HG02973 (cell line): ENCODE measurements at regions not wholly inside any gene's neighbourhood (a gene's known extent, or its start where the extent isn't known, plus 50 kb on each side); places are given as distances from the start of the nearest gene placed in this dataset.

Experiments
- ATAC-seq: cut with Tn5 transposase; IDR thresholded peaks from one replicate; pipeline ENCODE4 v1.9.1; 2021; ENCODE audit warnings: moderate library complexity; ENCODE audit not compliant: unreplicated experiment

GRCh38 chr2:42927334-42928160 is 135.2 kb upstream of the HAAO start:
- ATAC-seq = no peak

DNA sequence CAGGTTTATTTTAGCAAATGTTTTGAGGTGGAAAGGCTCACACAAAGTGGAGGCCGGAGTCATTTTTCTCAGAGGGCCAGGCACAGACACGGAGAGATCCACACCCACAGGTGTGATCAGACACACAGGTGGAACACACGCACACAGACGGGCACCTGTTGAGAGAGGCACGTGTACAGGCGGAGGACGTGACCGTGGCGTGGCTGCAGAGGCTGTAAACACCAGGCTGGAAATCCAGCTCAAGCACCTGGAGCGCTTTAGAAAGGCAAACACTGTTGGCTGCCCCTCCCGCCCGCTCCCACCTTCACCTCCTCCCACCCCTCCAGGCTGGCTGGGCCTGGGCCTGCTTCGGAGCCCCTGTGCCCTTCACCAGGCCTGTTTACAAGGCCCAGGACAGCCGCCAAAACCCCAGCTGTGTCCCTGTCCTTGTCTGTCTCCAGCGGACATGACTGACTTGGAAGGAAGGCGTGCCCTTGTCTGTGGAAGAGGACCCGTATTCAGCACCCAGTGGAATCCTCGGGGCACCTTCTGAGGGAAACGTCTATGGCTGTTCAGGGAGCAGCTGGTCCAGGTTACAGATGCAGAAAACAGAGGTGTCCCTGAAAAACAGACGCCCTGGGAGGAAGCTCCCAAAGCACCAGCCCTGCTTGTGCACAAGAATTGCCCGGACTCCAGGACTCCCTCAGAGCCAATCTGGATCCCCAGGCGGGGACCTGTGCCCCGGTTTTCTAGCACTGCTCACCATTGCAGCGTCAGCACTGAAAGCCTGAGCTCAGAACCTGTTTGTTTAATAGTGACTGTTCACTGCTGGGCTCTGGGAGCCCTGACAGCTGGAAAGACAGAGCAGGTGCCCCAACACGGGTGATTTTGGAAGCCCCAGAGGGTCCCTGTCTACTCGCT is 134.3 kb upstream of the HAAO start:
- no peak for ATAC-seq

DNA sequence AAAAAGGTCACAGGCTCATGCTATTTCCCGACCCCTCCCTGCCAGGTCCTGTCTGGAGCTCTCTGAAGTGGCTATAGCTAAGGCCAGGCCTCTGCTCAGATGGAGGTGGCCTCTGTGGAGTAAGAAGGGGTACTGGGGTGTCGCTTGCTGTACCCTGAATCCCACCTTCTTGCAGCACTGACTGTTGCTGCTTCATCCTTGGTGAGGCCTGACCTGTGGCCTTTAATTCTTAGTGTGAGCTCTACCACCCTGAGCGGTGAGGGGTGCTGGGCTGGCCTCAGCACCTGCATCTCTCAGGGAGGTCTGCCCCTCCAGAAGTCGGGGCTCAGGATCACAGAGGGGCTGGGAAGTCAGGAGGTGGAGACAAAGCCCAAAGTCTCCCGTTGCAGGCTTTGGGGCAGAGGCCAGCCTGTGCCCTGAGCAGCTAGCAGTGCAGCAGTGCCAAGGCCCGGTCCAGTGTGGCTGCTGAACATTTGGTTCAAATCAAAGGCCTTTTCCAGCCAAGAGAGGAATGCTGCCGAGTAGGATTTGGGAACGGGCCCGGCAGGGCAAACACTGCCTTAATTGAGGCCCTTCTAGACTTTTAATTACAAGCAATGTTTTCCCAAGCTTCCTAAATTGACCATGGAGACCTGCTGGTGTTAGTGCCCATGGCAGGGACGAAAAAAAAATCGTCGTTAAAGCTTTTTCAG is 133.5 kb upstream of the HAAO start:
- no peak for ATAC-seq

GRCh38 chr2:42924418-42924886 is 132.1 kb upstream of the HAAO start:
- no peak for ATAC-seq

- no peak for ATAC-seq
These were observed 131.4 kb upstream of the HAAO start for GRCh38 chr2:42923580-42924417.

- no peak for ATAC-seq
These were observed 130.6 kb upstream of the HAAO start for GRCh38 chr2:42922790-42923579.

GRCh38 chr2:42922293-42922692 is 129.9 kb upstream of the HAAO start:
- no peak for ATAC-seq

GRCh38 chr2:42921721-42922120 is 129.3 kb upstream of the HAAO start:
- no peak for ATAC-seq

GRCh38 chr2:42921147-42921520 is 128.8 kb upstream of the HAAO start:
- no peak for ATAC-seq

- ATAC-seq = no peak
These were observed 128.2 kb upstream of the HAAO start for GRCh38 chr2:42920446-42921146.

- no peak for ATAC-seq
These were observed 126.4 kb upstream of the HAAO start for GRCh38 chr2:42918671-42919318.

DNA sequence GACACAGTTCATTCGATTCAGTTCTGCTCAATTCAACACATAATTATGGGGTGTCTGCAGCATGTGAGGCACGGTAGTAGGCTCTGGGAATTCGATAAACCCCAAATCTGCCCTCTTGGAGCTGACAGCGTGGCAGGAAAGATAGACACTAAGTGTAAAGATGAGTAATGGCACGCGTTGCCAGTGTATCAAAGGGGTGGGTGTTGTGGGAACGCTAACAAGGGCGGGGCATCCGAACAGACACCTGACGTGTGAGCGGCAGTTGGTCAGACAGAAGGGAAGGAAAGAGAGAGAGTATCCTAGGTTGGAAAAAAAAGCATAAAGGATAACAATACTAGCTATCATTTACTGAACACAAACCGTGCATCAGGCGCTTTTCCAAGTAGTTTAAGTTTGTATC is 125.7 kb upstream of the HAAO start:
- no peak for ATAC-seq

GRCh38 chr2:42917425-42917927 is 125.1 kb upstream of the HAAO start:
- no peak for ATAC-seq

- ATAC-seq = no peak
These were observed 123.9 kb upstream of the HAAO start for GRCh38 chr2:42916324-42916723.

GRCh38 chr2:42914860-42915259 is 122.5 kb upstream of the HAAO start:
- no peak for ATAC-seq

DNA sequence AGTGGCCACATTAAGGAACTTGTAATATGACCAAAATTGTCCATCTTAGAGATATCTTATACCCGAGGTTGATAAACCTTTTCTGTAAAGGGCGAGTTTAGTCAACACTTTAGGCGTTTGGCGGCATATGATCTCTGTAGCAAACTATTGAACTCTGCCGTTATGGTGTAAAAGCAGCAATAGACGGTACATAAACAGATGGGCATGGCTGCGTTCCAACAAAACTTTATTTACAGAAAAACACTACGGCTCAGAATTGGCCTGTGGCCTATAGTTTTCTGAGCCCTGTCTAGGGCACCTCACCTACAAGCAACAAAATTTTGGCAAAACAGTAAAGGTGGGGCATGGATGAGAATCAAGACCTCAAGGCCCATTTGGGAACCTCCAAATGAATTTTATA is 121.9 kb upstream of the HAAO start:
- no peak for ATAC-seq

DNA sequence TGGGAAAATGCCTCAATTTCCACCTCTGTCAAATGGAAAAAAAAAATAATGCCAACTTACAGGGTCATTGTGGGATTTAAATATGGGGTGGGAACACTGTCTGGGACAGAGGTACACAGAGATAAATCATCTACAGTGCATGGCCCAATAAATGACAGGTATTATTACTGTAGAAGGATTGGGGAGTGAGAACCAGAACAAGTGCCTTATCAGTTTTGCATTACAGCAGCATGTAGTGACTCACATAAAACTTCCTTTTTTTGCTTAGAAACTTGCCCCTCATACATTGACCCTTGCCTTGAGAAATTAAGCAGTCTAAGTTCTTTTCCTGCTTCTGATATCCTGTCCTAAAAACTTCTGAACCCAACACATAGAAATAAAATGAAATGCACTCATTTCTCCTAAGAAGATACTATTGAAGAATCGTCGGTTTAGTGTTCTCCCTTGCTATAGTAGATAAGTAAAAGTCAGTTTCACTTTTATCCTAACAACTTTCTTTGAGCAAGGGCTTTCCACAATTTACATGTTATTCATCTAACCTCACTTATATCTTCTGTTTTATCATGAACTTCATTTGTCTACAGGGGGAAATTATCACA is 121.0 kb upstream of the HAAO start:
- ATAC-seq = no peak
